Activated naive CD4-positive, alpha-beta T cell treated with anti-CD3 and anti-CD28 coated beads for 36 hours (primary cell): ENCODE measurements at regions not wholly inside any gene's neighbourhood (a gene's known extent, or its start where the extent isn't known, plus 50 kb on each side); places are given as distances from the start of the nearest gene placed in this dataset.
A peak's percentile ranks its signal among the peaks of the same experiment; 100 is the strongest.
"Not testable (repeated sequence)": the region's sequence is repeated elsewhere in the genome, so short reads cannot be mapped to it uniquely, and the experiment has no call there.

ENCODE experiments used
- CTCF ChIA-PET: fragments of 350-600 bp; sonication (Branson Sonifier 250); formaldehyde crosslinking; loops from one replicate; lab custom pipeline; 2021; ENCODE audit warnings: antibody characterized with exemption; lab: Charles Lee
- DNase-seq: peaks from one replicate; pipeline ENCODE4 v3.0.0-alpha.2; 2020
- H3K27ac Mint-ChIP-seq: one replicate; pipeline ENCODE4 v1.8.0; 2021; ENCODE audit warnings: mild to moderate bottlenecking, mixed read lengths
- H3K27me3 Mint-ChIP-seq: one replicate; pipeline ENCODE4 v1.8.0; 2021; ENCODE audit warnings: low read depth, mixed read lengths
- H3K36me3 Mint-ChIP-seq: one replicate; pipeline ENCODE4 v1.8.0; 2021; ENCODE audit warnings: low read depth, mixed read lengths
- H3K4me1 Mint-ChIP-seq: one replicate; pipeline ENCODE4 v1.8.0; 2021; ENCODE audit warnings: low read depth, mixed read lengths
- H3K4me3 Mint-ChIP-seq: one replicate; pipeline ENCODE4 v1.8.0; 2021; ENCODE audit warnings: mild to moderate bottlenecking, moderate library complexity, mixed read lengths
- H3K9me3 Mint-ChIP-seq: one replicate; pipeline ENCODE4 v1.8.0; 2021; ENCODE audit warnings: mixed read lengths
- intact Hi-C: fragments of 100-400 bp; cut with micrococcal nuclease; formaldehyde crosslinking; loops from one replicate; pipeline ENCODE4 v1.15.1; 2023

GRCh38 chr5:1652873-1653697, 129.3 kb upstream of the LPCAT1 start:
- H3K27me3 Mint-ChIP-seq = peaks cover 38% of the 10 kb centered on the region
- H3K36me3 Mint-ChIP-seq = no peaks in the 10 kb centered on the region
- intact Hi-C loops = no loop called here
- peak; percentile 26 for DNase-seq
- H3K4me1 Mint-ChIP-seq = peaks cover 5% of the 10 kb centered on the region
- no peak overlapping the region for H3K27ac Mint-ChIP-seq
- no peaks in the 10 kb centered on the region for H3K9me3 Mint-ChIP-seq
- CTCF ChIA-PET = interaction anchor here (0.7 to 1.6 kb wide), 7 partner anchors 9 to 273 kb away, joined by 3 to 19 read pairs (median 3); no protein-coding TSS in a partner anchor
- H3K4me3 Mint-ChIP-seq = peak overlapping the region; percentile 42

GRCh38 chr5:1651971-1652872, 128.5 kb upstream of the LPCAT1 start:
- intact Hi-C loops = no loop called here
- Mint-ChIP-seq H3K27me3 (peaks cover 34% of the 10 kb centered on the region), H3K4me3 (no peak overlapping the region), H3K27ac (no peak overlapping the region), H3K9me3 (no peaks in the 10 kb centered on the region), H3K4me1 (peaks cover 5% of the 10 kb centered on the region), H3K36me3 (no peaks in the 10 kb centered on the region)
- DNase-seq = no peak
- CTCF ChIA-PET = interaction anchor here (0.8 to 1.6 kb wide), 3 partner anchors 8 to 14 kb away, joined by 3 to 19 read pairs (median 4); no protein-coding TSS in a partner anchor

- H3K27me3 Mint-ChIP-seq = peaks cover 33% of the 10 kb centered on the region
- no peak overlapping the region for H3K4me3 Mint-ChIP-seq
- no peaks in the 10 kb centered on the region for H3K9me3 Mint-ChIP-seq
- H3K4me1 Mint-ChIP-seq = peaks cover 5% of the 10 kb centered on the region
- H3K27ac Mint-ChIP-seq = no peak overlapping the region
- CTCF ChIA-PET = no interaction called here
- intact Hi-C loops = no loop called here
- H3K36me3 Mint-ChIP-seq = no peaks in the 10 kb centered on the region
- DNase-seq = no peak
These were observed 127.5 kb upstream of the LPCAT1 start for GRCh38 chr5:1651250-1651649.

- CTCF ChIA-PET = no interaction called here
- H3K27me3 Mint-ChIP-seq = peaks cover 40% of the 10 kb centered on the region
These were observed 125.8 kb upstream of the LPCAT1 start for GRCh38 chr5:1649554-1649953.

GRCh38 chr5:1648806-1649205, 125.0 kb upstream of the LPCAT1 start:
- CTCF ChIA-PET = interaction anchor here (0.6 to 1.2 kb wide), 2 partner anchors 20 to 271 kb away, joined by 3 to 4 read pairs; no protein-coding TSS in a partner anchor

More at GRCh38 chr5:1649554-1649953, 125.8 kb upstream of the LPCAT1 start:
- no peaks in the 10 kb centered on the region for H3K9me3 Mint-ChIP-seq
- H3K36me3 Mint-ChIP-seq = no peaks in the 10 kb centered on the region
- H3K4me1 Mint-ChIP-seq = peaks cover 6% of the 10 kb centered on the region
- no peak for DNase-seq
- intact Hi-C loops = loop anchor here (10.0 kb wide), 2 partner anchors 305 to 645 kb away; partner anchors contain the start of genes CLPTM1L and NKD2
- no peak overlapping the region for H3K4me3 Mint-ChIP-seq
- H3K27ac Mint-ChIP-seq = no peak overlapping the region

GRCh38 chr5:1647580-1647979, 123.8 kb upstream of the LPCAT1 start:
- H3K36me3 Mint-ChIP-seq = no peaks in the 10 kb centered on the region
- no peak overlapping the region for H3K4me3 Mint-ChIP-seq
- peaks cover 10% of the 10 kb centered on the region for H3K4me1 Mint-ChIP-seq
- CTCF ChIA-PET = interaction anchor here (1.2 kb wide), 1 partner anchor 21 kb away, joined by 3 read pairs; no protein-coding TSS in a partner anchor
- no peaks in the 10 kb centered on the region for H3K9me3 Mint-ChIP-seq
- no peak overlapping the region for H3K27ac Mint-ChIP-seq
- no peak for DNase-seq
- intact Hi-C loops = loop anchor here (10.0 kb wide), 2 partner anchors 303 to 643 kb away; partner anchors contain the start of genes CLPTM1L and NKD2
- peaks cover 43% of the 10 kb centered on the region for H3K27me3 Mint-ChIP-seq

More at GRCh38 chr5:1648806-1649205, 125.0 kb upstream of the LPCAT1 start:
- Mint-ChIP-seq H3K27me3 (peaks cover 43% of the 10 kb centered on the region), H3K4me3 (no peak overlapping the region), H3K4me1 (peaks cover 10% of the 10 kb centered on the region), H3K9me3 (no peaks in the 10 kb centered on the region), H3K27ac (no peak overlapping the region), H3K36me3 (no peaks in the 10 kb centered on the region)
- DNase-seq = no peak
- intact Hi-C loops = loop anchor here (10.0 kb wide), 2 partner anchors 304 to 644 kb away; partner anchors contain the start of genes CLPTM1L and NKD2

- no peak overlapping the region for H3K4me3 Mint-ChIP-seq
- intact Hi-C loops = loop anchor here (1.0 to 10.0 kb wide), 8 partner anchors 53 to 722 kb away; partner anchors contain the start of genes CLPTM1L and NKD2
- no peak overlapping the region for H3K27ac Mint-ChIP-seq
- DNase-seq = peak; percentile 80
- no peaks in the 10 kb centered on the region for H3K36me3 Mint-ChIP-seq
- H3K9me3 Mint-ChIP-seq = no peaks in the 10 kb centered on the region
- H3K27me3 Mint-ChIP-seq = peaks cover 38% of the 10 kb centered on the region
- CTCF ChIA-PET = interaction anchor here (0.6 to 2.4 kb wide), 40 partner anchors 8 to 752 kb away, joined by 3 to 19 read pairs (median 4); partner anchors contain the start of genes LPCAT1 and TRIP13
- peaks cover 17% of the 10 kb centered on the region for H3K4me1 Mint-ChIP-seq
These were observed 121.2 kb upstream of the LPCAT1 start for GRCh38 chr5:1644810-1645571.

GRCh38 chr5:1644393-1644809, 120.6 kb upstream of the LPCAT1 start:
- DNase-seq, H3K27ac Mint-ChIP-seq, H3K4me3 Mint-ChIP-seq, H3K36me3 Mint-ChIP-seq, H3K9me3 Mint-ChIP-seq: not testable (repeated sequence)
- CTCF ChIA-PET = interaction anchor here (0.6 to 2.4 kb wide), 34 partner anchors 9 to 751 kb away, joined by 3 to 19 read pairs (median 5); partner anchors contain the start of genes LPCAT1 and TRIP13
- Mint-ChIP-seq H3K4me1 (peaks cover 17% of the 10 kb centered on the region), H3K27me3 (peaks cover 38% of the 10 kb centered on the region)
- intact Hi-C loops = loop anchor here (2.0 to 10.0 kb wide), 5 partner anchors 52 to 722 kb away; partner anchors contain the start of genes CLPTM1L and NKD2

- no peak overlapping the region for H3K4me3 Mint-ChIP-seq
- H3K36me3 Mint-ChIP-seq = no peaks in the 10 kb centered on the region
- intact Hi-C loops = loop anchor here (2.0 to 10.0 kb wide), 5 partner anchors 52 to 721 kb away; partner anchors contain the start of genes CLPTM1L and NKD2
- peaks cover 17% of the 10 kb centered on the region for H3K4me1 Mint-ChIP-seq
- no peak for DNase-seq
- CTCF ChIA-PET = interaction anchor here (0.6 to 2.4 kb wide), 27 partner anchors 9 to 710 kb away, joined by 3 to 19 read pairs (median 4); partner anchors contain the start of gene LPCAT1
- H3K9me3 Mint-ChIP-seq = no peaks in the 10 kb centered on the region
- H3K27me3 Mint-ChIP-seq = peaks cover 35% of the 10 kb centered on the region
- no peak overlapping the region for H3K27ac Mint-ChIP-seq
These were observed 120.1 kb upstream of the LPCAT1 start for GRCh38 chr5:1643651-1644392.

GRCh38 chr5:1642621-1643061, 118.9 kb upstream of the LPCAT1 start:
- Mint-ChIP-seq H3K4me3 (no peak overlapping the region), H3K4me1 (peaks cover 17% of the 10 kb centered on the region), H3K36me3 (no peaks in the 10 kb centered on the region), H3K9me3 (no peaks in the 10 kb centered on the region), H3K27me3 (peaks cover 33% of the 10 kb centered on the region), H3K27ac (no peak overlapping the region)
- DNase-seq = no peak
- intact Hi-C loops = loop anchor here (5.0 to 10.0 kb wide), 4 partner anchors 50 to 638 kb away; partner anchors contain the start of genes CLPTM1L and NKD2
- CTCF ChIA-PET = interaction anchor here (0.6 to 2.1 kb wide), 12 partner anchors 21 to 719 kb away, joined by 3 to 8 read pairs (median 4); no protein-coding TSS in a partner anchor
